GM19372 (cell line): ENCODE measurements at regions not wholly inside any gene's neighbourhood (a gene's known extent, or its start where the extent isn't known, plus 50 kb on each side); places are given as distances from the start of the nearest gene placed in this dataset.

Experiments used
- ATAC-seq: cut with Tn5 transposase; IDR thresholded peaks from one replicate; pipeline ENCODE4 v1.9.1; 2021; ENCODE audit warnings: mild to moderate bottlenecking, low read depth, moderate library complexity; ENCODE audit not compliant: unreplicated experiment

DNA sequence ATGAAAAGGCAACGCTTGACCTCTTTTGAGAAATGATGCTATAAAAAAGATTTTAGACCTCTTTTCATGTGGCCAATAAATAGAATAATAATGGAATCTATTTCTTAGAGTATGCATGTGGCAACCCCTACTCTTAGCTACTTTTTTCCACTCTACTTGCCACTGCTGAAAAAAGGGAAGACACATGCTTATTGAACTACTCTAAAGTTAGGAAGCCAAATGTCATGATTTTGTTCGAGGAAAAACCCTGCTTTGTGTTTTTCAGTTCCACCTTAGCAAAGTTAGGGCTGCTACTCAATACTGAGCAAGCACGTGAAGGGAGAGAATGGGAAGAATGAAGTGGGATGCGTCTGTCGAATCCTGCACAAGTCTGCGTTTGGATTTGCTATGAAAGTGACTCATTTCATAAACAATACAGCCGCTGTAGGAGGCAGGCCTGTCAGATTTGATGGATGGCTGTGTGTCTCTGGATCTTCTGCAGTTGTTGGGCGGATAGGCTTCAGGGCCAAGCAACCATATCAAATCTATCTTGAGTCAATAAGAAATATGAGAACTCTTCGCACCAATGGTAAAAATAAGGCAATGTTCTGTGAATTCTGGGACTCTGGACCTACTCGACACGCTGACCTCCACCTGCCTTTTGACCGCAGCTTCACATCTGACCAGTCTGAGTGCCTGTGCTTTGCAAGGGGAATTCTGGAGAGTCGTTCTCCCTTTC is 333.6 kb downstream of the PIK3R1 start:
- ATAC-seq, result no peak

DNA sequence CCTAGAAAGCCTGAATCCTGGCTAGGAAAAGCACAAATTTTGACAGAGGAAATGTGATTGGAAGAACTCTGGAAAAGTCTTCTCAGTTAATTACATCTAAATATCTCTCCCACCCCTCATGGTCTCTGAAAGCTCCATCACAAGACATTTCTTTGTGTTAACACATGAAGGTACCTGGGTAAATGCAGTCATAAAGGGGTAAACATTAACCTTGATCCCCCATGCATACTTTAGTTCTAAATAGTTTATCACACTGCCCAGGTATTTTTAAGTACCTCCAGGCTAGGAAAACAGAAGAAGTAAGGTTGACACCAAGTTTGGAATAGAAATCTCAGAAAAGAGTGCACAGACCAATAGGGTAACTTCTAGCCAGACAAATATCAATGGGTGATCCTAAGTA is 334.5 kb downstream of the PIK3R1 start:
- ATAC-seq, result no peak

DNA sequence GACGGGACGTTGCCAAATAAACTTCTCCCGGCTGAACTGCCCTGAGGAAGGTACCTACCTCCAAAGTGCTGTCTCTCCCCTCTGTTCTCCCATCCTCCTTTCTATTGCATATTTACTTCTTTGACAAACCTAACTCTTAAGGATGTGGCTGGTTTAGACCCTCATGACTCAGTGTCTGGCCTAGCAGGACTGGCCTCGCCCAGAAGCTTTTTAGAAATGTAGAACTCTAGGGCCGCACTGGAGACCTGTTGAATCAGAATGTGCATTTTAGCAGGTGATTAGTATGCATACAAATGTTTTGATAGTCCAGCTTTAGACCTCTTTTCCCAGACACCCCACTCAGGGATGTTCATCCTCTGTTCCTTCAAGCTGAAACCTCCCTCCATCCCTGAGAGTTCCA is 335.9 kb downstream of the PIK3R1 start:
- ATAC-seq, result no peak

DNA sequence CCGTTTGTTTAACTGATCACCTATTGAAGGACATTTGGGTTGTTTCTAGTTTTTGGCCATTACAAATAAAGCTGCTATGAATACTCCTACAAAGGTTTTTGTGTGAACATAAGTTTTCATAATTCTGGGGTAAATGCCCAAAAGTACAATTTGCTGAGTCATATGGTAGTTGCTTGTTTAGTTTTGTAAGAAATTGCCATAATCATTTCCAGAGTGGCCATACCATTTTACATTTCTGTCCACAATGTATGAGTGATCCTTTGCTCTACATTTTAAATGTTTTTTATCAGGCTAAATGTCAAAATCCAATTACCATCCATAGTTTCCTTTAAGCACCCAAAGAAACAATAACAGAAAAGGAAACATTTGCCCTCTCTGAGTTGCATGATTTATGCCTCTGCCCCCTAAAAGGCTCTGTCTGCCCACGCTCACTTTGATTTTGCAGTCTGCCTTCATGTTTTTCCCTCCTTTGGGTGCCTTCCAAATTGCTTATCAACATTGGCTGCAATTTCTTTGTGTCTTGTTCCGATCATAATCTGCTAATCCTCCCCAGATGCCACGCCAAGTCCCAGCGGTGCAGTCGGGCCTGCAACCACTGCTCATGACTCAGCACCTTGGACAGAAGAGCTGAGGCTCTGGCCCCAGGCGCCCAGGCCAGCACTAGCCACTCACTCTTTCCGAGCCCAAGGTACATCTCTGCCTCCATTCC is 339.2 kb downstream of the PIK3R1 start:
- no peak for ATAC-seq

DNA sequence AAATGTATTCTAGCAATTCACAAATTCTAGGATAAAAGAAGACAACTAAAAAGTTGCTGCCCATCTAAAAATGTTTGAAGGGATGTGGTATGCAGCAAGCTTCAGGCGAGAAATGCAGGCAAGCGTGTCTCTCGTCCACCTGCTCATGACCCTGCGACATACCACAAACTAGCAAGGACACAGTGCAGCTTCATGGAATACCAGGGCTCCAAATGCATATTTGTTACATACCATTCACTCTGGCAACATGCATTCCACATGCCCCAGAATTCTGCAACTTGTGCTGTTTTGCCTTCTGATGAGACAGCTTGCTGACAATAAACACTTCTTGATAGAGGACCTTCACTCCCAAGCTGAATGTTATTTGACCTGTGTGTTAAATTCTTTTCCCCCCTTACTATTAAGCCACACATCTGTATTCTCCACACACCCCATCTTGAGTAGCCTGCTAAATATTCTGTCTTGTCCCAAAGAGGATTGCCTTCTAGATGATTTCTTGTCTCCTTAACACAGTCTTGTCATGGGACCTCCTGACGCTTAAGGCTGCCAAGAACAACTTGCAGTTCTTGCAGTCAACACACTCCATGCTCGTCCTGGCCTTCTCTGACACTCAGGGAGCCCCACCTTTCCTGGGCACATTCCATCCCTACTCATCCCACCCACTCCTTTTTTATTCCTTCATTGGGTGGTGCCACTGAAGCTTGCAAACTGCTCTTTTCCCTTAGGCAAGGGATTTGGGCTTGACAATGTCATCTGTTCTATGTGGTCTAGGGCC is 340.5 kb downstream of the PIK3R1 start:
- no peak for ATAC-seq

DNA sequence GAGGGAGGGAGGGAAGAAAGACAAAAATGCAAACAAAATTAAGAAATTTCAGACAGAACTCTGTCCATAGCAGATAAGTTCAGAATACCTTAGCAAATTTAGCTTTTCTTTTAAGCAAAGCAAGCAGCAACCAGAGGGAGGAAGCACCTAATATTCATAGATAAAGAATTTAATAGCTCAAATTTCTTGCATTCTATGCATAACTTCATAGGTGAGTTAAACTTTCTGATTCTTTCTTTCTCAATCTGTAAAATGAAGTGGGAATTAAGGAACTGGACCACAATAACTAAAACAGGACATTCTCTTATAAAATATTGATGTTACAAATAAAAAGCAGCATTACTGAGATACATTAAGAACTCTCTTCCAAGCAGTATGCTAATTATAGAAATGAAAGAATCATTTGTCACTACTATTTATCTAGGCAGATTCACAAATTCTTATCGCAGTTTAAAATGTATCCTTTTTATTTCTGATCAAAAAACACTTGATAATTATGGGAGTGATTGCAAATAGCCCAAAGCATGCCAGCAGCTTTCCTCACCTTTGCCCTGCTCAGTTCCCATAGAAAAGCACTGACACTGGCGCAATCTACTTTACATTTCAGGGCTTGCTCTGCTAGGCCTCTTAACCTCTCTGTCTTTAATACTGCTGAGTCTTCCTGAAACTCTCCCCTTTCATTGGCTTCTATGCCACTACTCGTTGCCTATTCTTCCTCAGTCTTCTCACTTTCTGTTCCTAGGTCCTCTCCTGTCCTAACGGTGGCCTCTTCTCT is 341.8 kb downstream of the PIK3R1 start:
- ATAC-seq, result no peak

DNA sequence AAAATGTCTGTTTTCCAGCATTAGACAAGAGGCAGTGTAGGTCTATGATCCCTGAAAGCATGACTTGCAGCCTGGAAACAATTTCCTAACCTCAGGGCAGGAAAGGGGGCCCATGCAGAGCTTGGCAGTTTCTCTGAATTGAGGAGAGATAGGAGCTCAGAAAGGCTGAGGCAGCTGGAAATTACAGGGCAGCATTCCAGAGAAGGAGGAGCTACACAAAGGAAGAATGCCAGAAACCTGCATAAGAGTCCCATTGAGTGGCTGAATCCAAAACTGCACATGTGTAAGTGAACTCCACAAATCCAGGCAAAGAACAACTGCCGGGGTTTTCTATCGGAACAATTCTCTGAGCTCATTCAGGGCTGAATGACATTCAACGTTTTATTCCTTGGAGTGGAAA is 346.8 kb downstream of the PIK3R1 start:
- ATAC-seq, result no peak

DNA sequence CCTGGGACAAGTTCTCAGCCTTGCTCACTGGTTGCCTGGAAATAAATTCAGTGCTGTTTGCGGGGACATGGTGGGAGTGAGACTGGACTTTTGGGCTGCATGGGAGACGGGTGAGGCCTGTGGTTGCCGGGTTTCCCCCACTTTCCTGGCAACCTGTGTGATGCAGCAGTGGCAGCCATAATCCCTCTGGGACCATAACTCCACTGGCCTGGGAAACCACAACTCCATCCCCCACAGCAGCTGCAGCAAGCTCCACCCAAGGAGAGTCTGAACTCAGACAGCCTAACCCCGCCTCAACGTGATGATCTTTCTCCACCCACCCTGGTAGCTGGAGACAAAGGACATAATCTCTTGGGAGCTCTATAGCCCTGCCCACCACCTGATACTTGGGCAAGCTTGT is 349.9 kb downstream of the PIK3R1 start:
- peak; percentile 68 for ATAC-seq

DNA sequence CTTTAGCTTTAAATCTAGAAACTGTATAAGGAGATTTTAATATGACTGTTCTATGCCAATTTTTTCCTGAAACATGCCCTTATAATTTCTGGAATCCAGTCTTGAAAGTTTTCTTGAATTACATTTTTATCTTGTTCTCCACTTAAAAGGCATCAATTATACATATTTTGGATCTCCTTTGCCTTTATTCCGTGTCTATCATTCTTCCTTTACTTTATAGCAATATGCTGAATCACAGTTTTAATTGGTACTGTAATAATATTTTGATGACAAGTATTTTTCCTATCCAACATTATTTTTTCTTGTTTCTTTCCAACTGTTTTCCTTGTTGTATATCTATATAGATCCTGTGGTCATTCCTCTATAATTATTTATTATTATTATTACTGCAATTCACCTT is 361.2 kb downstream of the PIK3R1 start:
- ATAC-seq, result no peak

DNA sequence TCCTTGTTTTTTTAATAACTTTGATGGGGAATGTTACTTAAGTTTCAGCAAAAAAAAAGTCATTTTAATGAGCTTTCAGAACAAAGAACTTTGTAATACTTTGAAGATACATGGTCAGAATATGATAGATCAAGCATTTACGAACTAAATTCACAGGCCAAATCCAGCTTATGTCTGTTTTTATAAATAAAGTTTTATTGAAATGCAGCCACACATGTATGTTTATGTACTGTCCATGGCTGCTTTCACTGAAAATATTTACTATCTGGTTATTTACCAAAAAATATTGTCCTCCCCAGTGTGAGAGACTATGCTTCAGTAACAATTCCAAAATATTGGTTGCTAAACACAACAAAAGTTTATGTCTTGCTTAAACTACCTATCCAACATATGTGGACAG is 366.7 kb downstream of the PIK3R1 start:
- ATAC-seq, result no peak

DNA sequence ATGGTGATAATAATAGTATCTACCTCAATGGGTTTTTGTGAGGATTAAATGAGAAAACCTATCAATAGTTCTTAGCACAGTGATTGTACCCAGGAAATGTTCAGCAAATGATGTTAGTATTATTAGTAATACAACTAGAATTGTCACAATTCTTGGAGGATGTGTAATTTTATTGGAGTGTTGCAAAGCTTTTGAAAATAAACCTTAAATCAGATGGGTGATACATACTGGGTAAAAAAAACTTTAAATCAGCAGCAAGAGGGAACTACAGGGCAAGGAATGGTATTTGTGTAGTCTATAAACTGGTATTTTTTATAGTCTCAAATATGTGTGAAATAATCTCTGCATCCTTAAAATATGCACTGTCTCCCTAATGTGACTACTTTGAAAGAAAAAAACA is 371.6 kb downstream of the PIK3R1 start:
- no peak for ATAC-seq

DNA sequence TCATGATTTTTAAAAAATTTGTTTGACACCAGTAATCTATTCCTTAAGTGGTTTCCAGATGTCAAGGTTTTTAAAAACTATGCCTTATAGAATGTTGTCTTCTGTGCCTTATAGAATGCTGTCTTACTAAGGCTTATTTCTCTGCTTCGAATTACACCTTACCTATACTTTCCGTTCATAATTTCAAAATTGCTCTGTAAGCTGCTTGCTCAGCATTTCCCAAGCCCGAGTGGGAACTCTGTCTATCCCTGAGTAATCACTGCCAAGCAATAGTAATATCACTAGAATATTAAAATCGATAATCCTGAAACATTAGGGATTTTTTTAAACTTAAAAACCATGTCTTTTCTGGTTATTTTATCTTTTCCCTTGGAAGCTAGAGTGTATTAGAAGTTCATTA is 376.3 kb downstream of the PIK3R1 start:
- ATAC-seq, result no peak

DNA sequence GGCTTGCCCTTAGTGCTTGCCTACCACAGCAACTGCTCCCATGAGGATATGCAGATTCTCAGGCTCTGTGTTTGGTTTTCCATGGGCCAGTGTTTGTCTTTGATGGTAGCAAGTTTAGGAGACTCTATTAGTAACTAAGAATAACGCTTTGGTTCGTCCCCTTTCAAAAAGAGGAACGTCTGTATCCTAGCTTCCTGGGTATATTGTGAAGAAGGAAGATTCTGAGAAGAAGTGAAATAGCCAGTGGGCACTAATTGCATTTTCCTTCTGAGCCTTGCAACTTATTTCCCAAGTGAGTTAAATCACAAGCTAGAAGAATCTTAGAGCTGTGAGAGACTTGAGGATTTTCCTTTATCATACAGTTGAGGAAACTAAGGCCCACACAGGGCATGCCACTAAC is 376.8 kb downstream of the PIK3R1 start:
- no peak for ATAC-seq

DNA sequence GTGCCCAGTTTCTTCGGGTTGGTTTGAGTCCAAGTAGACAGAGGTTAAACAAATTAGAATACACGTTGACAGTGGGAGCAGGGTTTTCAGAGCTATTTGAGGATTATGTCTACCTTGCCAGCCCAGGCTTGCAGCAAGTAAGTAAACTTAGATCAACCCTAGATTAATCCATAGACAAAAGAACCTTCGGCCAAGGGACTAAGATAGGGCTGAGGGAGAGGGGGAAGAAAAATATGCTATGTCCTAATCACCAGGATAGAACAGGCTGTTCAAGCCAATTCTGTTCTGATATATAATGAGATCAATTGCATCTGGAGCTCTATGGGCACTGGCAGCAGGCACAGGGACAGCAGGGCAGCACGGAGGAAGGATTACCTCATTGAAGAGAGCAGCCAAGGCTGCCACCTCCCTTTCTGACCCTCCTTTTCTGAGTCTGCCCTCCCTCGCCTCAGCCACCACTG is 377.7 kb downstream of the PIK3R1 start:
- no peak for ATAC-seq

DNA sequence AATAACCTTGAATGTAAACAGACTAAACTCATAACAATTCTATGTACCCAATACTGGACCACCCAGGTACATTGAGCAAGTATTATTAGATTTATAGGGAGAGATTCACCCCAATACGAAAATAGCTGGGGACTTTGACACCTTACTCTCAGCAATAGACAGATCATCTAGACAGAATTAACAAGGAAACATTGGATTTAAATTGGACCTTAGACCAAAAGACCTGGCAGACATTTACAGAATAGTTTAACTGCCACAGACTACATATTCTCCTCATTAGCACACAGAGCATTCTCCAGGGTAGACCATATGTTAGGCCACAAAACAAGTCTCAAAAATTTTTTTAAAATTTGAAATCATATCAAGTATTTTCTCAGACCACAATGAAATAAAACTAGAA is 397.4 kb downstream of the PIK3R1 start:
- ATAC-seq, result no peak

DNA sequence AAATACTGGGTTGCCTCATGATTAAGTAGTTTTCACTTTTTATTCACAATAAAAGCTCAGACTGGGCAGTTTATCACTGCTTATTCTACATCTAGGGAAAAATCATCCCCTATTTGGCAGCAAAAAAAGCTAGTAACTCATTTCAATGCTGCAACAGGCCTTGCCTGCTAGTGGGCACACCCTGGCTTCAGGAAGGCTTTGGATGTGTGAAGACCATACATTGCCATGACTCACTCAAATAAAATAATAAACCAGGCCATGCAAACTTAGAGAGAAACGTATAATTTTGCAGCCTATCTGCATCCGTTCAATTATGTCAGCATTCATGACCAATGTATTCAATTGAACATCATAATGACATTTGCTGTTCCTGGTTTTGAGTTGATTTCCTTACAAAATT is 402.9 kb downstream of the PIK3R1 start:
- no peak for ATAC-seq

DNA sequence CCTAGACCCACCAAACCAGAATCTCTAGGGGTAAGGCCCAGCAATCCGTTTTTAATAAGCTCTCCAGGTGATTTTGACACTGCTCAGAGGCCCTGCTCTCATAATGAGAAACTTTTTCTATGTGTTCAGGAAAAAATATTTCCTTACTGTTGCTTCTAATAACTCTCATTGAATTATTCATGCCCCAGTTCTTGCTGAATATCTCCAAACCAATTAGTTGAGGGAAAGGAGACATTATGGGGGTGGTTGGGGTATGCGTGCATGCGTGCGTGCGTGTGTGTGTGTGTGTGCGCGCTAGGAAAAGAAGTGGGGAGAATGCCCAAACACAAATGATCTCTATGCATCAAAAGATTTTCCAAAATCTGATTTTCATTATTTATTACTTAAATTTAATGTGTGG is 411.4 kb downstream of the PIK3R1 start:
- ATAC-seq, result no peak

DNA sequence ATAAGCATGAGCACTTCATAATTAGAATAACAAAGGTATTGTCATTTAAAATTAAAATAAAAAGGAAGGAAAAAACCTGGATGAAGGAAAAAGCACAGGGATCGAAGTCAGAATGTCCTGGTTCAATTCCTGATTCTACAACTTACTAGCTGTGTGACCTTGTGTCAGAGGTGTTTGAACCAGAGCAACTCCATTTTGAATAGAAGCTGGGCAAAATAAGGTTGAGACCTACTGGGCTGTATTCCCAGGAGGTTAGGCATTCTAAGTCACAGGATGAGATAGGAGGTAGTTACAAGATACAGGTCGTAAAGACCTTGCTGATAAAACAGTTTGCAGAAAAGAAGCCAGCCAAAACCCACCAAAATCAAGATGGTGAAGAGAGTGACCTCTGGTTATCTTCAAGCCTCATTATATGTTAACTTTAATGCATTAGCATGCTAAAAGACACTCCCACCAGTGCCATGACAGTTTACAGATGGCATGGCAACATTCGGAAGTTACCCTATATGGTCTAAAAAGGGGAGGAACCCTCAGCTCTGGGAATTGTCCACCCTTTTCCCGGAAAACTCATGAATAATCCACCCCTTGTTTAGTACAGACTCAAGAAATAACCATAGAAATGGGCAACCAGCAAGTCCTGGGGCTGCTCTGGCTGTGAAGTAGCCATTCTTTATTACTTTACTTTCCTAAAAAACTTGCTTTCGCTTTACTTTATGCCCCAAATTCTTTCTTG is 412.7 kb downstream of the PIK3R1 start:
- ATAC-seq, result no peak

DNA sequence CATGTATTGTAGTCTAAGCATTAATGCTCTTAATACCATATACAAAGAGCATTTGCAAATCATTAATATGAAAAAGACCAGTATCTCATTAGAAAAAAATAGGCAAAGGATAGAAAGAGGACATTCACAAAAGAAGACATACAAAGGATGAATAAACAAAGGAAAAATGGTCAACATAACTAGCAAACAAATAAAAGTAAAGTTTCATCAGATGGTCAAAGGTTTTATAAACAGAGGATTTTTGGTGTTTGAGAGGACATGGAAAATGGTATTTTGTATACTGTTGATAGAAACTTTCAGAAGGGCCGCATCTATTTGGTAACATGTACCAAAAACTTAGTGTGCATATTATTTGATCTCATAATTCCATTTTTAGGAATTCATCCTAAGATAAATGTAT is 414.8 kb downstream of the PIK3R1 start:
- no peak for ATAC-seq

DNA sequence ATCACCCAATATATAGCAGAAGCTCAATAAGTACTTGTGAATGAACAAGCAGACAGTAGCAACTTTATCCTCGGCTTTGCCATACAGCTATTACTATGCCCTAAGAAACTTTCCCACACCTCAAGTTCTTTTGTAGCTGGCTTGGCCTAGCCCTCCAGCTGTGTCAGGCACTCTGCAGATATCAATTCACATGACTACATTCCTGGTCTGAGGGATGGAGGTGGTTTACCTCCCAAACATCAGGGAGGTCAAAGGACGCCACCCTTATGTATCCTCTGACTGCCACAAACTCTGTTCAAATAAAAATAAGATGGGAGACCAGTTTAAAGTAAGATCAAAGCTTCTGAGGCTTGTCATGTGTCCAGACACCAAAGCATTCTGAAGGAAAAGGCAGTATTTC is 416.3 kb downstream of the PIK3R1 start:
- ATAC-seq, result no peak
